MM.1S (cell line): ENCODE measurements at regions not wholly inside any gene's neighbourhood (a gene's known extent, or its start where the extent isn't known, plus 50 kb on each side); places are given as distances from the start of the nearest gene placed in this dataset.

Source experiments
- DNase-seq: peaks from one replicate; pipeline ENCODE4 v3.0.0-alpha.2; 2015
- H2AFZ ChIP-seq: fragments of 300-600 bp; sonication (generic); 2 replicates; pipeline ENCODE4 v1.6.0; 2016; ENCODE audit warnings: antibody characterized with exemption, low read length
- H3F3A ChIP-seq: fragments of 300-600 bp; sonication (generic); 2 replicates; pipeline ENCODE4 v1.6.1; 2016; ENCODE audit warnings: mild to moderate bottlenecking, antibody characterized with exemption, low read length, moderate library complexity, mixed read lengths; ENCODE audit not compliant: insufficient read depth
- H3K27ac ChIP-seq: fragments of 300-600 bp; sonication (generic); 2 replicates; pipeline ENCODE4 v1.5.1; 2016; ENCODE audit warnings: mild to moderate bottlenecking, low read length
- H3K27me3 ChIP-seq: fragments of 300-600 bp; sonication (generic); replicated peaks from 2 replicates; pipeline ENCODE4 v1.6.0; 2016; ENCODE audit warnings: low read length; ENCODE audit not compliant: insufficient read depth
- H3K36me3 ChIP-seq: fragments of 300-600 bp; sonication (generic); replicated peaks from 2 replicates; pipeline ENCODE4 v1.6.1; 2016; ENCODE audit warnings: mild to moderate bottlenecking, low read length, mixed read lengths; ENCODE audit not compliant: insufficient read depth
- H3K4me1 ChIP-seq: fragments of 300-600 bp; sonication (generic); 2 replicates; pipeline ENCODE4 v1.6.1; 2016; ENCODE audit warnings: low read length, mixed read lengths
- H3K4me2 ChIP-seq: fragments of 300-600 bp; sonication (generic); 2 replicates; pipeline ENCODE4 v1.6.0; 2016; ENCODE audit warnings: low read depth, low read length
- H3K4me3 ChIP-seq: fragments of 300-600 bp; sonication (generic); 2 replicates; pipeline ENCODE4 v1.5.1; 2016; ENCODE audit warnings: low read length, mixed read lengths
- H3K79me2 ChIP-seq: fragments of 300-600 bp; sonication (generic); 2 replicates; pipeline ENCODE4 v1.6.1; 2016; ENCODE audit warnings: mixed run types, low read length, mixed read lengths
- H3K9ac ChIP-seq: fragments of 300-600 bp; sonication (generic); 2 replicates; pipeline ENCODE4 v1.6.1; 2016; ENCODE audit warnings: low read length, mixed read lengths
- H3K9me2 ChIP-seq: fragments of 300-600 bp; sonication (generic); replicated peaks from 2 replicates; pipeline ENCODE4 v1.6.1; 2016; ENCODE audit warnings: mild to moderate bottlenecking, low read length, mixed read lengths; ENCODE audit not compliant: insufficient read depth
- H3K9me3 ChIP-seq: fragments of 300-600 bp; sonication (generic); replicated peaks from 2 replicates; pipeline ENCODE4 v1.6.1; 2016; ENCODE audit warnings: mild to moderate bottlenecking, low read length, mixed read lengths; ENCODE audit not compliant: insufficient read depth
- H4K20me1 ChIP-seq: fragments of 300-600 bp; sonication (generic); 2 replicates; pipeline ENCODE4 v1.6.1; 2016; ENCODE audit warnings: mild to moderate bottlenecking, low read length, moderate library complexity, mixed read lengths; ENCODE audit not compliant: insufficient read depth
- CTCF ChIP-seq: fragments of 300-600 bp; sonication (generic); IDR thresholded peaks from 2 replicates; pipeline ENCODE4 v1.5.1; 2016; ENCODE audit warnings: antibody characterized with exemption, low read length, mixed read lengths
- EZH2 ChIP-seq: fragments of 300-600 bp; sonication (generic); optimal IDR thresholded peaks from 2 replicates; pipeline ENCODE3; 2017; ENCODE audit warnings: low read depth, mild to moderate bottlenecking, antibody characterized with exemption, low read length, mixed read lengths
- EZH2phosphoT487 ChIP-seq: fragments of 300-600 bp; sonication (generic); IDR thresholded peaks from 2 replicates; pipeline ENCODE4 v1.6.1; 2018; ENCODE audit warnings: antibody characterized with exemption, low read length

GRCh38 chr10:76736815-76737618, 900.6 kb downstream of the KCNMA1 start:
- no peaks in the 10 kb centered on the region for H4K20me1 ChIP-seq
- H3K27ac ChIP-seq, result no peak overlapping the region
- H3K9ac ChIP-seq, result no peak overlapping the region
- no peak overlapping the region for H3K4me2 ChIP-seq
- no peaks in the 10 kb centered on the region for H3K9me3 ChIP-seq
- no peaks in the 10 kb centered on the region for H3K79me2 ChIP-seq
- no peaks in the 10 kb centered on the region for H3K27me3 ChIP-seq
- H3K4me3 ChIP-seq, result no peak overlapping the region
- DNase-seq, result no peak
- TF ChIP-seq EZH2phosphoT487 (no peak), CTCF (no peak), EZH2 (no peak)
- no peaks in the 10 kb centered on the region for H3F3A ChIP-seq
- no peaks in the 10 kb centered on the region for H3K4me1 ChIP-seq
- no peaks in the 10 kb centered on the region for H3K36me3 ChIP-seq
- H2AFZ ChIP-seq, result no peak overlapping the region
- H3K9me2 ChIP-seq, result no peaks in the 10 kb centered on the region

GRCh38 chr10:76736392-76736791, 901.2 kb downstream of the KCNMA1 start:
- no peaks in the 10 kb centered on the region for H3K9me2 ChIP-seq
- H3K4me1 ChIP-seq, result no peaks in the 10 kb centered on the region
- no peaks in the 10 kb centered on the region for H3K27me3 ChIP-seq
- H2AFZ ChIP-seq, result no peak overlapping the region; the same call in 1 of the 2 replicates
- H3F3A ChIP-seq, result no peaks in the 10 kb centered on the region
- no peak overlapping the region for H3K9ac ChIP-seq
- H3K79me2 ChIP-seq, result no peaks in the 10 kb centered on the region
- H3K4me2 ChIP-seq, result no peak overlapping the region
- TF ChIP-seq EZH2phosphoT487, result no peak
- no peak for TF ChIP-seq CTCF
- no peak for TF ChIP-seq EZH2
- no peak overlapping the region for H3K27ac ChIP-seq
- H3K36me3 ChIP-seq, result no peaks in the 10 kb centered on the region
- H3K4me3 ChIP-seq, result no peak overlapping the region
- DNase-seq, result no peak
- no peaks in the 10 kb centered on the region for H3K9me3 ChIP-seq
- no peaks in the 10 kb centered on the region for H4K20me1 ChIP-seq

- Histone ChIP-seq H3K9me2 (no peaks in the 10 kb centered on the region), H3K27ac (no peak overlapping the region), H3K4me2 (no peak overlapping the region), H3K27me3 (no peaks in the 10 kb centered on the region), H3F3A (no peaks in the 10 kb centered on the region), H3K79me2 (no peaks in the 10 kb centered on the region), H3K4me1 (no peaks in the 10 kb centered on the region), H3K9me3 (no peaks in the 10 kb centered on the region), H4K20me1 (no peaks in the 10 kb centered on the region), H3K9ac (no peak overlapping the region), H3K4me3 (no peak overlapping the region), H2AFZ (no peak overlapping the region), H3K36me3 (no peaks in the 10 kb centered on the region)
- no peak for DNase-seq
- TF ChIP-seq EZH2 (no peak), CTCF (no peak), EZH2phosphoT487 (no peak)
Measured at GRCh38 chr10:76735866-76736265, 901.7 kb downstream of the KCNMA1 start.
